NCI-H82 treated with DMSO at 0.1 percent for 48 hours (cell line): ENCODE measurements at regions not wholly inside any gene's neighbourhood (a gene's known extent, or its start where the extent isn't known, plus 50 kb on each side); places are given as distances from the start of the nearest gene placed in this dataset.

Experiments
- DNase-seq: peaks from one replicate; lab custom pipeline; 2025; ENCODE audit not compliant: unreplicated experiment; lab: John Stamatoyannopoulos, UW

- no peak for DNase-seq
These were observed 64.7 kb upstream of the MYRIP start for GRCh38 chr3:39744746-39745145.

- DNase-seq, result no peak
These were observed 61.4 kb upstream of the MYRIP start for GRCh38 chr3:39748002-39748401.

- no peak for DNase-seq
These were observed 60.6 kb upstream of the MYRIP start for GRCh38 chr3:39748763-39749162.

GRCh38 chr3:39750712-39751111 is 58.7 kb upstream of the MYRIP start:
- DNase-seq, result no peak

- DNase-seq, result no peak
These were observed 58.1 kb upstream of the MYRIP start for GRCh38 chr3:39751286-39751685.

GRCh38 chr3:39752019-39752637 is 57.3 kb upstream of the MYRIP start:
- DNase-seq, result no peak

GRCh38 chr3:39752751-39753150 is 56.7 kb upstream of the MYRIP start:
- DNase-seq, result no peak

- DNase-seq, result no peak
These were observed 56.0 kb upstream of the MYRIP start for GRCh38 chr3:39753391-39753790.

GRCh38 chr3:39754549-39754948 is 54.9 kb upstream of the MYRIP start:
- no peak for DNase-seq

- no peak for DNase-seq
These were observed 54.3 kb upstream of the MYRIP start for GRCh38 chr3:39755100-39755499.

GRCh38 chr3:39757307-39757706 is 52.1 kb upstream of the MYRIP start:
- DNase-seq, result no peak
